ENCODE measurements at regions not wholly inside any gene's neighbourhood (a gene's known extent, or its start where the extent isn't known, plus 50 kb on each side); places are given as distances from the start of the nearest gene placed in this dataset.
"Not testable (repeated sequence)": the region's sequence is repeated elsewhere in the genome, so short reads cannot be mapped to it uniquely, and the experiment has no call there.

DNA sequence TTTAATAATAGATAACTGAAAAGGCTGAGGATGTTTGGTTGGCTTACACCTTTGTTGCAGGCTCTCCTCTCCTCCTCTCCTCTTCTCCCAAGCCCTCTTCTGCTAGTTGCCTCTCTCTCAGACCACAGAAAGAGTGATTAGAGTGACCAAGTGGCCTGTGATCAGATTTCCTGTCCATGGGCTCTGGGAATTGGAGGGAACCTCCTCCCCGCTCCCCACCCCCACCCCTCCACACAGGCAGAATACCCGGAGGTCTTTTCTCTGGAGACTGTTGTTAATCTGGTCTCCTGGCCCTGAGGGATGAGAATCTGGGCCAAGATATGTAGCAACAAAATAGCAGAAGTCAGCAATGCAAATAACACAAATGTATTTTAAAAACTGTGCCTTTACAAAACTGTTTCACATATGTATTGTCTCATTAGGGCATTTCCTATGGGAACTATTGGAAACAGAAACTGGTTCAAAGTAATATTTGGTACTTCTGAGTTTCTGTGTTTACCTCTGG lies 361.3 kb downstream of the NR2F1-AS1 start:
- Histone ChIP-seq H3K4me1 (no peaks in the 10 kb centered on the region), H3K27ac (no peak overlapping the region), H3K36me3 (no peaks in the 10 kb centered on the region), H3K4me3 (no peak overlapping the region), H3K9me3 (no peaks in the 10 kb centered on the region), H3K27me3 (no peaks in the 10 kb centered on the region)
- no peak for DNase-seq
- intact Hi-C loops (cut with DNase I; ENCODE audit: low total_unique reads): no loop called here
- TF ChIP-seq, protein P1, sequence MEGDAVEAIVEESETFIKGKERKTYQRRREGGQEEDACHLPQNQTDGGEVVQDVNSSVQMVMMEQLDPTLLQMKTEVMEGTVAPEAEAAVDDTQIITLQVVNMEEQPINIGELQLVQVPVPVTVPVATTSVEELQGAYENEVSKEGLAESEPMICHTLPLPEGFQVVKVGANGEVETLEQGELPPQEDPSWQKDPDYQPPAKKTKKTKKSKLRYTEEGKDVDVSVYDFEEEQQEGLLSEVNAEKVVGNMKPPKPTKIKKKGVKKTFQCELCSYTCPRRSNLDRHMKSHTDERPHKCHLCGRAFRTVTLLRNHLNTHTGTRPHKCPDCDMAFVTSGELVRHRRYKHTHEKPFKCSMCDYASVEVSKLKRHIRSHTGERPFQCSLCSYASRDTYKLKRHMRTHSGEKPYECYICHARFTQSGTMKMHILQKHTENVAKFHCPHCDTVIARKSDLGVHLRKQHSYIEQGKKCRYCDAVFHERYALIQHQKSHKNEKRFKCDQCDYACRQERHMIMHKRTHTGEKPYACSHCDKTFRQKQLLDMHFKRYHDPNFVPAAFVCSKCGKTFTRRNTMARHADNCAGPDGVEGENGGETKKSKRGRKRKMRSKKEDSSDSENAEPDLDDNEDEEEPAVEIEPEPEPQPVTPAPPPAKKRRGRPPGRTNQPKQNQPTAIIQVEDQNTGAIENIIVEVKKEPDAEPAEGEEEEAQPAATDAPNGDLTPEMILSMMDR (IDR thresholded peaks at IDR 0.05): no peak

DNA sequence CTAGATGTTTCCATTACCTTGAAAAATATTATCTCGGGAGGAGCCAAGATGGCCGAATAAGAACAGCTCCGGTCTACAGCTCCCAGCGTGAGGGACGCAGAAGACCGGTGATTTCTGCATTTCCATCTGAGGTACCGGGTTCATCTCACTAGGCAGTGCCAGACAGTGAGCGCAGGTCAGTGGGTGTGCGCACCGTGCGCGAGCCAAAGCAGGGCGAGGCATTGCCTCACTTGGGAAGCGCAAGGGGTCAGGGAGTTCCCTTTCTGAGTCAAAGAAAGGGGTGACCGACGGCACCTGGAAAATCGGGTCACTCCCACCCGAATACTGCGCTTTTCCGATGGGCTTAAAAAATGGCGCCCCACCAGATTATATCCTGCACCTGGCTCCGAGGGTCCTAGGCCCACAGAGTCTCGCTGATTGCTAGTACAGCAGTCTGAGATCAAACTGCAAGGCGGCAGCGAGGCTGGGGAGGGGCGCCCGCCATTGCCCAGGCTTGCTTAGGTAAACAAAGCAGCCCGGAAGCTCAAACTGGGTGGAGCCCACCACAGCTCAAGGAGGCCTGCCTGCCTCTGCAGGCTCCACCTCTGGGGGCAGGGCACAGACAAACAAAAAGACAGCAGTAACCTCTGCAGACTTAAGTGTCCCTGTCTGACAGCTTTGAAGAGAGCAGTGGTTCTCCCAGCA lies 367.8 kb downstream of the NR2F1-AS1 start:
- H3K27me3 ChIP-seq; intact Hi-C loops (cut with DNase I; ENCODE audit: low total_unique reads); H3K4me3 ChIP-seq; H3K9me3 ChIP-seq; H3K36me3 ChIP-seq; H3K4me1 ChIP-seq; DNase-seq; H3K27ac ChIP-seq: not testable (repeated sequence)

DNA sequence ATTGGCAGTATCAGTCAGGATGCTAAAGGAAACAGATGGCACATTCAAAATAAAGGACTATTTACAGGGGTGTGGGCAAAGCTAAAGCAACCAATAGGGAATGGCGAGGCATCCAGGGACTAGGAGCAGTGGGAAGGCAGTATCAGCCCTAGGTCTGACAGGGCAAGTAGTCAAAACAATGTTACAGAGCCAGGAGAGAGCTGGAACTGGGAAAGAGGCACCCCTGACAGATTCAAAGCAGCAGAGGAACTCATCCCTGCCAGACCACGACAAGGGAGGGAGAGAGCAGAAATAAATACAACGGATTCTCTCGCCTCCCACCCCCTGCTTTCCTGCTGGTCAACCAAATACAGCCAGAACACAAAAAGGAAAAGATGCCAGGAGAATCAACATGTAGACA lies 371.5 kb downstream of the NR2F1-AS1 start:
- no peaks in the 10 kb centered on the region for H3K36me3 ChIP-seq
- TF ChIP-seq, protein P1 (IDR thresholded peaks at IDR 0.05): no peak
- no peaks in the 10 kb centered on the region for H3K9me3 ChIP-seq
- no peak for DNase-seq
- no peak overlapping the region for H3K27ac ChIP-seq
- no peaks in the 10 kb centered on the region for H3K27me3 ChIP-seq
- peaks cover 0 to 14% (median 0%) of the 10 kb centered on the region in 4 donors for H3K4me1 ChIP-seq
- no peak overlapping the region for H3K4me3 ChIP-seq
- intact Hi-C loops (cut with DNase I; ENCODE audit: low total_unique reads): no loop called here

DNA sequence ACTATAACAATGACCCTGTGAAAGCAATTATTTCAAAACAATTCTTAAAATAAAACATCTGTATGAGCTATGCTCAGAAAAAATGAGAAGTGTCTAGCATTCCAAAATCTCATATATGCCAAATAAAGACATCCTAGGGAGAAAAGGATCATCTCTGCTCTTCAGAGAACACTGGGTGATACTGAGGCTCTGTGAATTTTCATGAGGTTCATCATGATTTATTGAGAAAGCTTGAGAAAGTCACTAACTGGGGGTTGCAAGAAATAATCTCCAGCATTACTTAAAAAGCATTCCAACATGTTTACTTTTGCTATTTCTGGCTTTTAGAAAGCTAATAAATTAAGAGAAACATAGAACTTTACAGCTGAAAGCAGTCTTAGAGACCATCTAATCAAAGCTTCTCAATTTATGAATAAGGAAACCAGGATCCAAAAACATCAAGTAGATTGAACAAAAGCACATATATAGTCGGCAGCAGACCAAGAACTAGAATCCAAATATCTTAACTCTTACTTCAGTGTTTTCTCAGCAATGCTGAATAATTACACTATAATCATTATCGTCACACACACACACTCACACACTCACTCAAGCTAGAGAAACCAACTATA lies 372.8 kb downstream of the NR2F1-AS1 start:
- Histone ChIP-seq H3K9me3 (no peaks in the 10 kb centered on the region), H3K27me3 (no peaks in the 10 kb centered on the region), H3K36me3 (no peaks in the 10 kb centered on the region), H3K4me3 (no peak overlapping the region), H3K27ac (no peak overlapping the region), H3K4me1 (peaks cover 0 to 14% (median 2%) of the 10 kb centered on the region in 4 donors)
- TF ChIP-seq, protein P1 (IDR thresholded peaks at IDR 0.05): no peak
- intact Hi-C loops (cut with DNase I; ENCODE audit: low total_unique reads): no loop called here
- no peak for DNase-seq

DNA sequence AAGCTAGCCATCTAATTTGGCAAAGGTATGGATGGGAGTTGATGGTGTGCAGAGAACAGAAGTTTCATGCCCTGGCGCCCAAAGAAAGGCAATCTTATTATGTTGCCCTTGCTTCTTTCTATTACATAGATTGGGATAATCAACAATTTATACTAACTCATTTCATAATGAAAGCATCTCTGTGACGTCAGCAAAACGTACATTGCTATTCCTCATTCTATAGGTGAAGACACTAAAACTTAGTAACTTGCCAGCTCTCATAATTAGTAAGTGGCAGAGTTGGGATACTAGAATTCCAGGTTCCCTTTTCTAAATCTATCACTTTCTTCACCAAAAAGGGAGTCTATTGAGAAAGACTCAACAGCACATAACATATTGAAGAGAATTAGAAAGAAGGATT lies 374.8 kb downstream of the NR2F1-AS1 start:
- intact Hi-C loops (cut with DNase I; ENCODE audit: low total_unique reads): no loop called here
- Histone ChIP-seq H3K9me3 (no peaks in the 10 kb centered on the region), H3K27ac (no peak overlapping the region), H3K4me3 (no peak overlapping the region), H3K4me1 (peaks cover 0 to 14% (median 2%) of the 10 kb centered on the region in 4 donors), H3K36me3 (no peaks in the 10 kb centered on the region), H3K27me3 (no peaks in the 10 kb centered on the region)
- TF ChIP-seq, protein P1 (IDR thresholded peaks at IDR 0.05): no peak
- no peak for DNase-seq

DNA sequence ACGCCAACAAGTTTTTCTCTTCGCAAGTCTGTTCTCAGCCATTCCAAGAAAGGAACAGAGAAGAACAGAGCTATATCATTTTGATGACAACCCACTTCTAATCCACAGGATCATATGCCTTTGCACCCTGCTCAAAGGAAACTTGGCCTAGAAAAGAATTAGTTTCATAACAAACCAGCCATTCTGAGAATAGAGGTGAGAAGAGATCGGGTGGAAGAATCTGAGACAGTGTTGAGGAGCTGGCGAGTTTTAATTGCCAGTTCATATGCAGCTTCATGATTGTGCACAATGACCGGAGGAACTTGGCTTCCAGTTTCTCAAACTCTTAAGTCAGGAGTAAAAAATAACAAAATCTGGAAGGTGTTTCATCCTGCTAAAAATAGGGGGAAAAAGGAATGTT lies 380.0 kb downstream of the NR2F1-AS1 start:
- no peak for DNase-seq
- Histone ChIP-seq H3K27ac (no peak overlapping the region), H3K4me1 (peaks cover 0 to 3% (median 0%) of the 10 kb centered on the region in 4 donors), H3K36me3 (no peaks in the 10 kb centered on the region), H3K27me3 (no peaks in the 10 kb centered on the region), H3K4me3 (no peak overlapping the region), H3K9me3 (no peaks in the 10 kb centered on the region)
- intact Hi-C loops (cut with DNase I; ENCODE audit: low total_unique reads): no loop called here
- TF ChIP-seq, protein P1 (IDR thresholded peaks at IDR 0.05): no peak

Data from tibial artery (tissue), 4 donors.